IPS-20b (cell line): ENCODE measurements at regions not wholly inside any gene's neighbourhood (a gene's known extent, or its start where the extent isn't known, plus 50 kb on each side); places are given as distances from the start of the nearest gene placed in this dataset.

Experiments
- H3K27ac ChIP-seq: one replicate; pipeline ENCODE4 v1.5.1; 2013; ENCODE audit warnings: low read length
- H3K27me3 ChIP-seq: 2 replicates; pipeline ENCODE4 v1.6.1; 2013; ENCODE audit warnings: mild to moderate bottlenecking, low read length, inconsistent platforms; ENCODE audit not compliant: insufficient read depth
- H3K36me3 ChIP-seq: 2 replicates; pipeline ENCODE4 v1.6.1; 2013; ENCODE audit warnings: low read depth, mild to moderate bottlenecking, inconsistent platforms, low read length, moderate library complexity; ENCODE audit not compliant: insufficient read depth
- H3K4me1 ChIP-seq: 2 replicates; pipeline ENCODE4 v1.6.1; 2013; ENCODE audit warnings: mild to moderate bottlenecking, control low read depth, inconsistent platforms, low read length, moderate library complexity; ENCODE audit not compliant: insufficient read depth
- H3K4me3 ChIP-seq: 2 replicates; pipeline ENCODE4 v1.5.1; 2013; ENCODE audit warnings: mild to moderate bottlenecking, low read length, inconsistent platforms
- H3K9ac ChIP-seq: 2 replicates; pipeline ENCODE4 v1.6.1; 2013; ENCODE audit warnings: low read depth, mild to moderate bottlenecking, inconsistent platforms, low read length, moderate library complexity
- H3K9me3 ChIP-seq: 2 replicates; pipeline ENCODE4 v1.6.1; 2013; ENCODE audit warnings: mild to moderate bottlenecking, low read depth, low read length, inconsistent platforms; ENCODE audit not compliant: insufficient read depth

- Histone ChIP-seq H3K9ac (no peak overlapping the region), H3K27me3 (no peaks in the 10 kb centered on the region), H3K27ac (no peak overlapping the region), H3K4me1 (0 out of 2 replicates have a peak, but pooled peaks cover 4% of the 10 kb centered on the region), H3K4me3 (no peak overlapping the region), H3K36me3 (no peaks in the 10 kb centered on the region), H3K9me3 (no peaks in the 10 kb centered on the region)
Observed at GRCh38 chr3:18075799-18076198, 333.4 kb upstream of the TBC1D5 start.

- no peak overlapping the region for H3K4me3 ChIP-seq
- H3K27me3 ChIP-seq: no peaks in the 10 kb centered on the region
- H3K9me3 ChIP-seq: no peaks in the 10 kb centered on the region
- 0 out of 2 replicates have a peak, but pooled peaks cover 4% of the 10 kb centered on the region for H3K4me1 ChIP-seq
- no peak overlapping the region for H3K27ac ChIP-seq
- H3K9ac ChIP-seq: no peak overlapping the region
- no peaks in the 10 kb centered on the region for H3K36me3 ChIP-seq
Observed at GRCh38 chr3:18071833-18072232, 329.4 kb upstream of the TBC1D5 start.

- H3K9ac ChIP-seq: no peak overlapping the region
- no peak overlapping the region for H3K4me3 ChIP-seq
- no peaks in the 10 kb centered on the region for H3K27me3 ChIP-seq
- no peaks in the 10 kb centered on the region for H3K9me3 ChIP-seq
- H3K36me3 ChIP-seq: no peaks in the 10 kb centered on the region
- H3K4me1 ChIP-seq: 0 out of 2 replicates have a peak, but pooled peaks cover 4% of the 10 kb centered on the region
- no peak overlapping the region for H3K27ac ChIP-seq
Observed at GRCh38 chr3:18070944-18071343, 328.5 kb upstream of the TBC1D5 start.

- Histone ChIP-seq H3K27ac (no peak overlapping the region), H3K4me3 (no peak overlapping the region), H3K36me3 (no peaks in the 10 kb centered on the region), H3K9me3 (no peaks in the 10 kb centered on the region), H3K9ac (no peak overlapping the region), H3K4me1 (0 out of 2 replicates have a peak, but pooled peaks cover 4% of the 10 kb centered on the region), H3K27me3 (no peaks in the 10 kb centered on the region)
Observed at GRCh38 chr3:18070231-18070630, 327.8 kb upstream of the TBC1D5 start.

GRCh38 chr3:18069568-18069967 lies 327.1 kb upstream of the TBC1D5 start:
- H3K27ac ChIP-seq: no peak overlapping the region
- no peaks in the 10 kb centered on the region for H3K9me3 ChIP-seq
- no peak overlapping the region for H3K4me3 ChIP-seq
- no peak overlapping the region for H3K9ac ChIP-seq
- no peaks in the 10 kb centered on the region for H3K27me3 ChIP-seq
- H3K36me3 ChIP-seq: no peaks in the 10 kb centered on the region
- H3K4me1 ChIP-seq: 0 out of 2 replicates have a peak, but pooled peaks cover 4% of the 10 kb centered on the region

GRCh38 chr3:18066899-18067582 lies 324.6 kb upstream of the TBC1D5 start:
- Histone ChIP-seq H3K4me1 (0 out of 2 replicates have a peak, but pooled peaks cover 4% of the 10 kb centered on the region), H3K36me3 (no peaks in the 10 kb centered on the region), H3K27me3 (no peaks in the 10 kb centered on the region), H3K9ac (no peak overlapping the region), H3K27ac (no peak overlapping the region), H3K9me3 (no peaks in the 10 kb centered on the region), H3K4me3 (no peak overlapping the region)

GRCh38 chr3:18064586-18064985 lies 322.2 kb upstream of the TBC1D5 start:
- Histone ChIP-seq H3K9me3 (no peaks in the 10 kb centered on the region), H3K9ac (no peak overlapping the region), H3K36me3 (no peaks in the 10 kb centered on the region), H3K4me3 (no peak overlapping the region), H3K27me3 (no peaks in the 10 kb centered on the region), H3K4me1 (no peaks in the 10 kb centered on the region), H3K27ac (no peak overlapping the region)

- Histone ChIP-seq H3K27me3 (no peaks in the 10 kb centered on the region), H3K27ac (no peak overlapping the region), H3K36me3 (no peaks in the 10 kb centered on the region), H3K4me3 (no peak overlapping the region), H3K9ac (no peak overlapping the region), H3K9me3 (no peaks in the 10 kb centered on the region), H3K4me1 (no peaks in the 10 kb centered on the region)
Observed at GRCh38 chr3:18062657-18063025, 320.2 kb upstream of the TBC1D5 start.

GRCh38 chr3:18061737-18062656 lies 319.6 kb upstream of the TBC1D5 start:
- H3K9ac ChIP-seq: no peak overlapping the region
- H3K36me3 ChIP-seq: no peaks in the 10 kb centered on the region
- H3K27ac ChIP-seq: no peak overlapping the region
- H3K4me1 ChIP-seq: no peaks in the 10 kb centered on the region
- H3K9me3 ChIP-seq: no peaks in the 10 kb centered on the region
- no peaks in the 10 kb centered on the region for H3K27me3 ChIP-seq
- no peak overlapping the region for H3K4me3 ChIP-seq

- no peaks in the 10 kb centered on the region for H3K36me3 ChIP-seq
- no peaks in the 10 kb centered on the region for H3K4me1 ChIP-seq
- no peak overlapping the region for H3K4me3 ChIP-seq
- H3K9ac ChIP-seq: no peak overlapping the region
- H3K9me3 ChIP-seq: no peaks in the 10 kb centered on the region; the same call in 1 of the 2 replicates
- no peak overlapping the region for H3K27ac ChIP-seq
- no peaks in the 10 kb centered on the region for H3K27me3 ChIP-seq
Observed at GRCh38 chr3:18058666-18059065, 316.2 kb upstream of the TBC1D5 start.

GRCh38 chr3:18057471-18058091 lies 315.1 kb upstream of the TBC1D5 start:
- H3K4me3 ChIP-seq: no peak overlapping the region
- H3K4me1 ChIP-seq: no peaks in the 10 kb centered on the region
- H3K9me3 ChIP-seq: no peaks in the 10 kb centered on the region; the same call in 1 of the 2 replicates
- H3K27me3 ChIP-seq: no peaks in the 10 kb centered on the region
- H3K9ac ChIP-seq: no peak overlapping the region
- H3K36me3 ChIP-seq: no peaks in the 10 kb centered on the region
- H3K27ac ChIP-seq: no peak overlapping the region
